ENCODE measurements at regions not wholly inside any gene's neighbourhood (a gene's known extent, or its start where the extent isn't known, plus 50 kb on each side); places are given as distances from the start of the nearest gene placed in this dataset.
"Not testable (repeated sequence)": the region's sequence is repeated elsewhere in the genome, so short reads cannot be mapped to it uniquely, and the experiment has no call there.

DNA sequence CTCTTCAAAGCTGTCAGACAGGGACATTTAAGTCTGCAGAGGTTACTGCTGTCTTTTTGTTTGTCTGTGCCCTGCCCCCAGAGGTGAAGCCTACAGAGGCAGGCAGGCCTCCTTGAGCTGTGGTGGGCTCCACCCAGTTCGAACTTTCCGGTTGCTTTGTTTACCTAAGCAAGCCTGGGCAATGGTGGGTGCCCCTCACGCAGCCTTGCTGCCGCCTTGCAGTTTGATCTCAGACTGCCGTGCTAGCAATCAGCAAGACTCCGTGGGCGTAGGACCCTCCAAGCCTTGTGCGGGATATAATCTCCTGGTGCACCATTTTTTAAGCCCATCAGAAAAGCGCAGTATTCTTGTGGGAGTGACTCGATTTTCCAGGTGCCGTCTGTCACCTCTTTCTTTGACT is 235.9 kb upstream of the GRIK2 start:
- not testable (repeated sequence) for TF ChIP-seq POLR2A (IDR thresholded peaks at IDR 0.05)
- TF ChIP-seq, protein P1, sequence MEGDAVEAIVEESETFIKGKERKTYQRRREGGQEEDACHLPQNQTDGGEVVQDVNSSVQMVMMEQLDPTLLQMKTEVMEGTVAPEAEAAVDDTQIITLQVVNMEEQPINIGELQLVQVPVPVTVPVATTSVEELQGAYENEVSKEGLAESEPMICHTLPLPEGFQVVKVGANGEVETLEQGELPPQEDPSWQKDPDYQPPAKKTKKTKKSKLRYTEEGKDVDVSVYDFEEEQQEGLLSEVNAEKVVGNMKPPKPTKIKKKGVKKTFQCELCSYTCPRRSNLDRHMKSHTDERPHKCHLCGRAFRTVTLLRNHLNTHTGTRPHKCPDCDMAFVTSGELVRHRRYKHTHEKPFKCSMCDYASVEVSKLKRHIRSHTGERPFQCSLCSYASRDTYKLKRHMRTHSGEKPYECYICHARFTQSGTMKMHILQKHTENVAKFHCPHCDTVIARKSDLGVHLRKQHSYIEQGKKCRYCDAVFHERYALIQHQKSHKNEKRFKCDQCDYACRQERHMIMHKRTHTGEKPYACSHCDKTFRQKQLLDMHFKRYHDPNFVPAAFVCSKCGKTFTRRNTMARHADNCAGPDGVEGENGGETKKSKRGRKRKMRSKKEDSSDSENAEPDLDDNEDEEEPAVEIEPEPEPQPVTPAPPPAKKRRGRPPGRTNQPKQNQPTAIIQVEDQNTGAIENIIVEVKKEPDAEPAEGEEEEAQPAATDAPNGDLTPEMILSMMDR (IDR thresholded peaks at IDR 0.05): not testable (repeated sequence)
